ENCODE measurements at regions not wholly inside any gene's neighbourhood (a gene's known extent, or its start where the extent isn't known, plus 50 kb on each side); places are given as distances from the start of the nearest gene placed in this dataset.

- Histone ChIP-seq H3K27me3 (ENCODE audit: low read depth) (no peaks in the 10 kb centered on the region), H3K27ac (replicated peaks) (no peak overlapping the region), H3K4me1 (peaks cover 39% of the 10 kb centered on the region), H3K9me3 (replicated peaks) (no peaks in the 10 kb centered on the region), H3K4me3 (no peak overlapping the region), H3K36me3 (no peaks in the 10 kb centered on the region)
- intact Hi-C loops (cut with micrococcal nuclease), result no loop called here
- TF ChIP-seq, protein P1, sequence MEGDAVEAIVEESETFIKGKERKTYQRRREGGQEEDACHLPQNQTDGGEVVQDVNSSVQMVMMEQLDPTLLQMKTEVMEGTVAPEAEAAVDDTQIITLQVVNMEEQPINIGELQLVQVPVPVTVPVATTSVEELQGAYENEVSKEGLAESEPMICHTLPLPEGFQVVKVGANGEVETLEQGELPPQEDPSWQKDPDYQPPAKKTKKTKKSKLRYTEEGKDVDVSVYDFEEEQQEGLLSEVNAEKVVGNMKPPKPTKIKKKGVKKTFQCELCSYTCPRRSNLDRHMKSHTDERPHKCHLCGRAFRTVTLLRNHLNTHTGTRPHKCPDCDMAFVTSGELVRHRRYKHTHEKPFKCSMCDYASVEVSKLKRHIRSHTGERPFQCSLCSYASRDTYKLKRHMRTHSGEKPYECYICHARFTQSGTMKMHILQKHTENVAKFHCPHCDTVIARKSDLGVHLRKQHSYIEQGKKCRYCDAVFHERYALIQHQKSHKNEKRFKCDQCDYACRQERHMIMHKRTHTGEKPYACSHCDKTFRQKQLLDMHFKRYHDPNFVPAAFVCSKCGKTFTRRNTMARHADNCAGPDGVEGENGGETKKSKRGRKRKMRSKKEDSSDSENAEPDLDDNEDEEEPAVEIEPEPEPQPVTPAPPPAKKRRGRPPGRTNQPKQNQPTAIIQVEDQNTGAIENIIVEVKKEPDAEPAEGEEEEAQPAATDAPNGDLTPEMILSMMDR (IDR thresholded peaks at IDR 0.05; ENCODE audit: borderline replicate concordance), result no peak
- DNase-seq, result no peak
These were observed 121.9 kb upstream of the CD93 start for GRCh38 chr20:23207826-23208540.

DNA sequence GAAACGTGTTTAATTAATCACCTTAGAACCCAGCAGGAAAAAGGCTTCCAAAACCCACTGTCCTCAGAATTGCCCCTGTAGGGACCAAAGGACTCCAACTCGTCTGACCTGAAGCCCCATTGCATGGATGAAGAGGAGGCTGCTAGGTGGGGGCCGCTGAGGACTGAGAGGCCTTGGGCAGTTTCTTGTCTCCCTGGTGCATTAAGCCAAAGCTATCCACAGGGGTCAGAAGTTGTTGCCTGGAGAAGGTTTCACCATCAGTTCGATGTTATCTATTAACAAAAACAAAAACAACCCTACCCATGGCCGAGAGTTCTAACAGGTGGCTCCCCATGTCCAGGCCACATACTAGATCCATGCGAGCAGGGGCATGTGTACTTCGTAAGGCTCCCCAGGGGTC lies 120.9 kb upstream of the CD93 start:
- H3K4me1 ChIP-seq, result peaks cover 49% of the 10 kb centered on the region
- intact Hi-C loops (cut with micrococcal nuclease), result no loop called here
- TF ChIP-seq, protein P1 (IDR thresholded peaks at IDR 0.05; ENCODE audit: borderline replicate concordance), result no peak
- no peaks in the 10 kb centered on the region for H3K27me3 ChIP-seq (ENCODE audit: low read depth)
- no peaks in the 10 kb centered on the region for H3K36me3 ChIP-seq
- DNase-seq, result no peak
- H3K9me3 ChIP-seq (replicated peaks), result no peaks in the 10 kb centered on the region
- no peak overlapping the region for H3K27ac ChIP-seq (replicated peaks)
- no peak overlapping the region for H3K4me3 ChIP-seq

DNA sequence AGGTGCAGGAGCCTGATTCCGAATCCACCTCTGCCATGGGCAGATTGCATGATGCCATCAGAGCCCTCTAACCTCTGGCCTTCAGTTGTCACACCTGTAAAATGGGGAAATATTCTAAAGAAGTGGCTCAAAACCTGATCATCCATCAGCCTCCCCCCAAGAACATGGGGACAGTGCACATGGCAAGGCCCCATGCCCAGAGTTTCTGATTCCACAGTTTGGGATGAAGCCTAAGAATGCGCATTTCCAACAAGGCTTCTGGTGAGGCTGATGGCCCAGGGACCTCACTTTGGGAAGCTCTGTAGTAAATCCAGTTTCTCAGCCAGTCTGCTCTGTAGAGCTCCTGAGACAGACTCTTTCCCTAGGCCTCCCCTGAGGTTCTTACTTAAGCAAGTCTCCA lies 119.9 kb upstream of the CD93 start:
- peak overlapping the region; percentile 86 for H3K27ac ChIP-seq (replicated peaks)
- H3K4me3 ChIP-seq, result no peak overlapping the region
- TF ChIP-seq, protein P1 (IDR thresholded peaks at IDR 0.05; ENCODE audit: borderline replicate concordance), result no peak
- H3K9me3 ChIP-seq (replicated peaks), result no peaks in the 10 kb centered on the region
- peaks cover 52% of the 10 kb centered on the region for H3K4me1 ChIP-seq
- no peaks in the 10 kb centered on the region for H3K36me3 ChIP-seq
- H3K27me3 ChIP-seq (ENCODE audit: low read depth), result no peaks in the 10 kb centered on the region
- DNase-seq, result no peak
- intact Hi-C loops (cut with micrococcal nuclease), result no loop called here

DNA sequence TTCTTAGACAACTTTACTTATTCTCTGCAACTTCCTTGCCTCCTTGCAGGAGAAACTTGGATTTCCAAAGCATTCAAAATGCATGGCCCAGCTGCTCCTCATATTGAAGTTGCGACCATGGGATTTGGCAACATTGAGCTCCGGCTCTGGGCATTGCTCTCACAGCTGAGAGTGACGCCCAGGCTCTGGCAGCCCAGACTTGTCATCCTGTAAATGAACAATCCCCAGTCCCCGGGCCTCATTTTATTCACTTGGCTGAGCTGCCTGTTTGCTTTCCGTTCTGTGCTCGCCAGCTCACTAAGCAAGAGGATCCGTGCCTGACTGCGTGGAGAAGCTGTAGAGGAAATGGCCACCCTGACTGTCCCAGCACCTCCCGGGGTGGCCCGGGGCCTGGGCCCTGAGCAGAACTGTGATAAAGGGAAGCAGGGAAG lies 119.5 kb upstream of the CD93 start:
- Histone ChIP-seq H3K36me3 (no peaks in the 10 kb centered on the region), H3K4me1 (peaks cover 52% of the 10 kb centered on the region), H3K27me3 (ENCODE audit: low read depth) (no peaks in the 10 kb centered on the region), H3K4me3 (no peak overlapping the region), H3K9me3 (replicated peaks) (no peaks in the 10 kb centered on the region), H3K27ac (replicated peaks) (peak overlapping the region; percentile 86)
- intact Hi-C loops (cut with micrococcal nuclease), result no loop called here
- DNase-seq, result peak; percentile 79
- TF ChIP-seq, protein P1 (IDR thresholded peaks at IDR 0.05; ENCODE audit: borderline replicate concordance), result no peak

DNA sequence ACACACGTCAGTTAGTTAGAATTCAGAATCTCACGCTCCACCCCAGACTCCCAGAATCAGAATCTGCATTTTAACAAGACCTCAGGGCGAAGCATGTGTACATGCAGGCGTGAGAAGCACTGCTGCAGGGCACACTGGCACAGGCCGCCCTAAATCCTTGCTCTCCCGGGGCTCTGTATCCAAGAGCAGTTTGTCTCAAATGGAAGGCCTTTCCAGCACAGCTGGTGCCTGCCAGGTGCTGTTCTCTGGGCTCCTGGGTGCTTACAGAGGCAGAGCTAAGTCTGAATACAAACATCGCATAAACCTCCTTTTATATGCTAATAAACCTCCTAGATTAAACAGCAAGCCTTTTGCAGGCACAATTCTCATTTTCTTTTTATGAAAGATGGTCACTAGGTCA lies 119.1 kb upstream of the CD93 start:
- H3K4me3 ChIP-seq, result no peak overlapping the region
- H3K9me3 ChIP-seq (replicated peaks), result no peaks in the 10 kb centered on the region
- intact Hi-C loops (cut with micrococcal nuclease), result no loop called here
- H3K36me3 ChIP-seq, result no peaks in the 10 kb centered on the region
- H3K27ac ChIP-seq (replicated peaks), result peak overlapping the region; percentile 86
- TF ChIP-seq, protein P1 (IDR thresholded peaks at IDR 0.05; ENCODE audit: borderline replicate concordance), result no peak
- peaks cover 52% of the 10 kb centered on the region for H3K4me1 ChIP-seq
- no peak for DNase-seq
- H3K27me3 ChIP-seq (ENCODE audit: low read depth), result no peaks in the 10 kb centered on the region
